ENCODE measurements at regions not wholly inside any gene's neighbourhood (a gene's known extent, or its start where the extent isn't known, plus 50 kb on each side); places are given as distances from the start of the nearest gene placed in this dataset.

DNA sequence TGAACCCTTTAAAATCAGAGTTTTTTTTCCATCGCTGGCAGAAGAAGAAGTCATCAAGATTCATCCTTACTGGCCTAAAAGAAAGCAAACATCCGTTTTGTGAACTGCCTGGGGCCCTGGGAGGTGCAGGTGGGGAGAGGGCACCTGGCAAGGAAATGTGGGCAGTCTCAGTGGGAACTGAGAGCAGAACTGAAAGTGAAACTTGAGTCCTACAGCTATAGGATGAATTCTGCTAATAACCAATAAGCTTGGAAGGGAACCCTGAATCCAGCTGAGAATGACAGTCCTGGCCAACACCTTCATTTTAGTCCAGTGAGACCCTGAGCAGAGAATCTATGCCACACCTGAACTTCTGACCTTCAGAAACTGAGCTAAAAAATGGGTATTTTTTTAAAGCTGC lies 130.1 kb upstream of the ASCC3 start:
- no peak overlapping the region for H3K9ac ChIP-seq (ENCODE audit: insufficient read length, low read depth)
- no peaks in the 10 kb centered on the region for H3K27me3 ChIP-seq (ENCODE audit: insufficient read depth, insufficient read length)
- H3K4me3 ChIP-seq (ENCODE audit: insufficient read length, low read depth) = no peak overlapping the region
- TF ChIP-seq ZNF274 (IDR thresholded peaks at IDR 0.05; ENCODE audit: low read depth, low read length) = no peak
- TF ChIP-seq SUZ12 (IDR thresholded peaks at IDR 0.05; ENCODE audit: extremely low read depth, insufficient read depth, insufficient read length) = no peak
- TF ChIP-seq YY1 (IDR thresholded peaks at IDR 0.05; ENCODE audit: insufficient read depth, insufficient read length) = no peak
- no peaks in the 10 kb centered on the region for H3K36me3 ChIP-seq (ENCODE audit: insufficient read depth, insufficient read length, low read length)
- H3K4me1 ChIP-seq (ENCODE audit: insufficient read depth, insufficient read length) = no peaks in the 10 kb centered on the region
- H3K9me3 ChIP-seq (ENCODE audit: insufficient read depth, low read length) = no peaks in the 10 kb centered on the region
- no peak for DNase-seq (ENCODE audit: low read depth, low spot score)

DNA sequence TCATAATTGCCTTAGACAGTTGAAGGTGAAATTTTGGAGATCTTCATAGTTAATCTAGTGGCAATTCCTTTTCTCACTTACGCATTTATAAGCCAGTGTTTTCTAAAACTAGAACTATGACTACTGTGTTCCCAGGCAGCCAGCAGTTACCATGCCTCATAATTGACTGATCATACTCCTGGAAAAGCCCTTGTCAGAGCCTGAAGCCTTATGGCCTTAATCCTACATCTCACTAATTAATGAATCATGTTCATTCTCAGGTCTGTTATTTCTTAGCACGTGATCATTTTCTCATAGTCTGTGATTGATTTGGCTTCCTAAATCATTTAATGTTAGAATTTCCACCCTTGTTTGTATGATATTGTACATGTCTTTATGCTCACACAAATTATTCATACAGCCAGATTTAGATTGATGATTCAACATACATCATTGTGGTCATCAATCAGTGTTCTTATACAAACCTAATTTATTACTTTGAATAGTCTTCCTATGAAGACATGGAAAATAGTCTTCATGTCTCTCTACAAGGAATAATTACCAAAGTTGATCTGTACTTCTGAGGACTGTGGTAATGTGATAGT lies 132.6 kb upstream of the ASCC3 start:
- no peak overlapping the region for H3K4me3 ChIP-seq (ENCODE audit: insufficient read length, low read depth)
- H3K9ac ChIP-seq (ENCODE audit: insufficient read length, low read depth) = no peak overlapping the region
- H3K27me3 ChIP-seq (ENCODE audit: insufficient read depth, insufficient read length) = no peaks in the 10 kb centered on the region
- H3K36me3 ChIP-seq (ENCODE audit: insufficient read depth, insufficient read length, low read length) = no peaks in the 10 kb centered on the region
- TF ChIP-seq YY1 (IDR thresholded peaks at IDR 0.05; ENCODE audit: insufficient read depth, insufficient read length) (no peak), SUZ12 (IDR thresholded peaks at IDR 0.05; ENCODE audit: extremely low read depth, insufficient read depth, insufficient read length) (no peak), ZNF274 (IDR thresholded peaks at IDR 0.05; ENCODE audit: low read depth, low read length) (no peak)
- no peaks in the 10 kb centered on the region for H3K4me1 ChIP-seq (ENCODE audit: insufficient read depth, insufficient read length)
- no peaks in the 10 kb centered on the region for H3K9me3 ChIP-seq (ENCODE audit: insufficient read depth, low read length)
- DNase-seq (ENCODE audit: low read depth, low spot score) = no peak

DNA sequence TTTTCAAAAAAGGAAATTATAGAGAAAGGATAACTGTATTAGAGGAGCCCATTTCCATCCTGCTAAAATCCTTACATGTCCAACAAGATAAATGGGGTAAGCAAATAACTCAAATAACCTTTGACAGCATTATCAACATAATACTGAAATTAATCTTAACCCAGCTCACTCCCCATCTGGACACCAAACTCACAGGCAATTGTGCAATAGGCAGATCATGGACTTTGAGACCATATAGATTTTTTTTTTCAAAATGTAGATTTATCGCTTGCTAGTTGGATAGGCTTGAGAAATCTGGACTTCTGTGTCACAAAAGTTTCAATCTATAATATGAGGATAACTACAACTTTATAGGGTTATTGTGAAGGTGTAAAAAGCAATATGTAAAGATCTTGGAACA lies 134.4 kb upstream of the ASCC3 start:
- H3K9me3 ChIP-seq (ENCODE audit: insufficient read depth, low read length) = no peaks in the 10 kb centered on the region
- no peak overlapping the region for H3K4me3 ChIP-seq (ENCODE audit: insufficient read length, low read depth)
- no peaks in the 10 kb centered on the region for H3K36me3 ChIP-seq (ENCODE audit: insufficient read depth, insufficient read length, low read length)
- TF ChIP-seq SUZ12 (IDR thresholded peaks at IDR 0.05; ENCODE audit: extremely low read depth, insufficient read depth, insufficient read length) (no peak), ZNF274 (IDR thresholded peaks at IDR 0.05; ENCODE audit: low read depth, low read length) (no peak), YY1 (IDR thresholded peaks at IDR 0.05; ENCODE audit: insufficient read depth, insufficient read length) (no peak)
- no peaks in the 10 kb centered on the region for H3K27me3 ChIP-seq (ENCODE audit: insufficient read depth, insufficient read length)
- no peaks in the 10 kb centered on the region for H3K4me1 ChIP-seq (ENCODE audit: insufficient read depth, insufficient read length)
- H3K9ac ChIP-seq (ENCODE audit: insufficient read length, low read depth) = no peak overlapping the region
- DNase-seq (ENCODE audit: low read depth, low spot score) = no peak

- TF ChIP-seq SUZ12 (IDR thresholded peaks at IDR 0.05; ENCODE audit: extremely low read depth, insufficient read depth, insufficient read length) (no peak), YY1 (IDR thresholded peaks at IDR 0.05; ENCODE audit: insufficient read depth, insufficient read length) (no peak), ZNF274 (IDR thresholded peaks at IDR 0.05; ENCODE audit: low read depth, low read length) (no peak)
- no peak overlapping the region for H3K9ac ChIP-seq (ENCODE audit: insufficient read length, low read depth)
- no peak for DNase-seq (ENCODE audit: low read depth, low spot score)
These were observed 135.0 kb upstream of the ASCC3 start for GRCh38 chr6:101016163-101016562.

GRCh38 chr6:101018157-101018556 lies 137.0 kb upstream of the ASCC3 start:
- Histone ChIP-seq H3K4me3 (ENCODE audit: insufficient read length, low read depth) (no peak overlapping the region), H3K36me3 (ENCODE audit: insufficient read depth, insufficient read length, low read length) (no peaks in the 10 kb centered on the region), H3K9me3 (ENCODE audit: insufficient read depth, low read length) (no peaks in the 10 kb centered on the region), H3K27me3 (ENCODE audit: insufficient read depth, insufficient read length) (no peaks in the 10 kb centered on the region), H3K9ac (ENCODE audit: insufficient read length, low read depth) (no peak overlapping the region), H3K4me1 (ENCODE audit: insufficient read depth, insufficient read length) (no peaks in the 10 kb centered on the region)
- DNase-seq (ENCODE audit: low read depth, low spot score) = no peak
- TF ChIP-seq ZNF274 (IDR thresholded peaks at IDR 0.05; ENCODE audit: low read depth, low read length) (no peak), YY1 (IDR thresholded peaks at IDR 0.05; ENCODE audit: insufficient read depth, insufficient read length) (no peak), SUZ12 (IDR thresholded peaks at IDR 0.05; ENCODE audit: extremely low read depth, insufficient read depth, insufficient read length) (no peak)

More at GRCh38 chr6:101016163-101016562, 135.0 kb upstream of the ASCC3 start:
- H3K27me3 ChIP-seq (ENCODE audit: insufficient read depth, insufficient read length) = no peaks in the 10 kb centered on the region
- no peak overlapping the region for H3K4me3 ChIP-seq (ENCODE audit: insufficient read length, low read depth)
- H3K9me3 ChIP-seq (ENCODE audit: insufficient read depth, low read length) = no peaks in the 10 kb centered on the region
- H3K4me1 ChIP-seq (ENCODE audit: insufficient read depth, insufficient read length) = no peaks in the 10 kb centered on the region
- no peaks in the 10 kb centered on the region for H3K36me3 ChIP-seq (ENCODE audit: insufficient read depth, insufficient read length, low read length)

DNA sequence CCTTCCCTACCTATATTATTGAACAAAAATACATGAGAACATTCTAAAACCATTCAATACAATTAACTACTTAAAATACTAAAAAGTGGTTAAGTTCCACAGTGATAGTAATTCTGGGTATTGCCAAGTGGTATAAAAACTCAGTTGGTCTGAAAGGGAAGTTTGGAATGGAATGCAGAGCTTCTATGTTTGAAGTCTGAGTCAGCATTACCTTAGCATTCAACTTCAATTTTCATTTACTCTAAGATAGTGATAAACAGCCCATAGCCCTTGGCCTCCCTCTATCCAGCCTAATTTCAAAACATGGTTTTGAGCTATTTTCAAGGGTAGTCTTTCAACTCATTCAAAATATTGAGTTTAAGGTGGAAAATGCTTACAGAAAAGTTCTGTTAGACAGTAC lies 140.4 kb upstream of the ASCC3 start:
- Histone ChIP-seq H3K9me3 (ENCODE audit: insufficient read depth, low read length) (no peaks in the 10 kb centered on the region), H3K4me3 (ENCODE audit: insufficient read length, low read depth) (no peak overlapping the region), H3K9ac (ENCODE audit: insufficient read length, low read depth) (no peak overlapping the region), H3K36me3 (ENCODE audit: insufficient read depth, insufficient read length, low read length) (no peaks in the 10 kb centered on the region), H3K4me1 (ENCODE audit: insufficient read depth, insufficient read length) (no peaks in the 10 kb centered on the region), H3K27me3 (ENCODE audit: insufficient read depth, insufficient read length) (no peaks in the 10 kb centered on the region)
- no peak for DNase-seq (ENCODE audit: low read depth, low spot score)
- TF ChIP-seq SUZ12 (IDR thresholded peaks at IDR 0.05; ENCODE audit: extremely low read depth, insufficient read depth, insufficient read length) (no peak), YY1 (IDR thresholded peaks at IDR 0.05; ENCODE audit: insufficient read depth, insufficient read length) (no peak), ZNF274 (IDR thresholded peaks at IDR 0.05; ENCODE audit: low read depth, low read length) (no peak)

DNA sequence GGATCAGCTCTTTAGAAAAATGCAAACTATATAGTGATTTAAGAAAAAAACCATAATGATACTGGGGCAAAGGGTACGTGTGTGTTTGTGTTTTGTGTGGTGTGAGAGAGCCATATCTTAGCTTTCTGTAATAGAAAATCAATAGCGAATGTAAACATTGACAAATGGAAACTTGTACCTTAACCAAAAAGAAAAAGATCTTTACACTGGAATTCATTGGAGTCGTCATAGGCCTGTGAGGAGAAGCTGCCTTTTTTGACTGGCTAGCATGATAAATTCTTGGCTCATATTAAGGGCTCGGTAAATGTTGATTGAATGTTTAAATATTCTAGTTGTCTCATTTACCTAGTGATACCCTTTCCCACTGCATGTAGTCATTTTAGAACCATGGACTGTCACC lies 161.8 kb upstream of the ASCC3 start:
- Histone ChIP-seq H3K27me3 (ENCODE audit: insufficient read depth, insufficient read length) (no peaks in the 10 kb centered on the region), H3K4me1 (ENCODE audit: insufficient read depth, insufficient read length) (no peaks in the 10 kb centered on the region), H3K36me3 (ENCODE audit: insufficient read depth, insufficient read length, low read length) (no peaks in the 10 kb centered on the region), H3K9me3 (ENCODE audit: insufficient read depth, low read length) (no peaks in the 10 kb centered on the region), H3K9ac (ENCODE audit: insufficient read length, low read depth) (no peak overlapping the region), H3K4me3 (ENCODE audit: insufficient read length, low read depth) (no peak overlapping the region)
- TF ChIP-seq SUZ12 (IDR thresholded peaks at IDR 0.05; ENCODE audit: extremely low read depth, insufficient read depth, insufficient read length) (no peak), ZNF274 (IDR thresholded peaks at IDR 0.05; ENCODE audit: low read depth, low read length) (no peak), YY1 (IDR thresholded peaks at IDR 0.05; ENCODE audit: insufficient read depth, insufficient read length) (no peak)
- DNase-seq (ENCODE audit: low read depth, low spot score) = no peak

Data from NT2/D1 (cell line).